PFSK-1 (cell line): ENCODE measurements at regions not wholly inside any gene's neighbourhood (a gene's known extent, or its start where the extent isn't known, plus 50 kb on each side); places are given as distances from the start of the nearest gene placed in this dataset.

Experiments used
- FOXP2 ChIP-seq: optimal IDR thresholded peaks from 2 replicates; pipeline ENCODE3; 2011; ENCODE audit warnings: borderline replicate concordance, control low read depth, inconsistent platforms; ENCODE audit not compliant: insufficient read depth; ENCODE audit errors: extremely low read length, extremely low read depth
- POLR2AphosphoS5 ChIP-seq: IDR thresholded peaks from 2 replicates; pipeline ENCODE4 v1.6.1; 2012; ENCODE audit warnings: low read depth, mild to moderate bottlenecking, control low read depth, low read length, moderate library complexity
- SIN3A ChIP-seq: IDR thresholded peaks from 2 replicates; pipeline ENCODE4 v1.6.1; 2012; ENCODE audit warnings: mild to moderate bottlenecking, low read length, moderate library complexity, borderline replicate concordance; ENCODE audit not compliant: insufficient read depth
- TAF1 ChIP-seq: IDR thresholded peaks from 2 replicates; pipeline ENCODE4 v1.6.1; 2012; ENCODE audit warnings: low read length, control low read depth, borderline replicate concordance; ENCODE audit not compliant: insufficient read depth
- TF ChIP-seq, protein P1 (sequence below), 2 experiments: IDR thresholded peaks; 2 replicates each; pipeline versions ENCODE4 v1.6.1 to v1.8.0; 2011 to 2012; ENCODE audit warnings: low read depth in 2 of 2, low read length in 2 of 2, control low read depth in 1 of 2, inconsistent platforms in 1 of 2, mild to moderate bottlenecking in 1 of 2, moderate library complexity in 1 of 2; ENCODE audit not compliant: insufficient read depth in 1 of 2

DNA sequence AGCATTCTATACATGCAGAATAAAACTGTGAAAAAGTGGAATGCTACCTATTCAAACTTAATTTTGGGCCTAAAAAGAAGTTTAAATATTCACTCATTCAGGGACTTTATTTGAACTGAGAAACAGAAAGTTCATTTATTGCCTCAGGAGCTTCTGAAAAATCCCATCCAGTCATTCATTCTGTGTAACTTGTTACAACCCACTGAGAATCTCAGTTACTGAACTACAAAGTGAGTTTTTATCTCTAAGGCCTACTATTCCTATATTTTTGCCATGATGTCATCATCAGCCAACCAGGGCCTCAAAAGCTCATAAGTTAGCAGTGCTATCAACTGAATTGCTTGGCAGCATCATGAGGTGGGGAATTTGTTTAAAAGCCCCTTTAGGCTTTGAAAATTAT lies 98.0 kb upstream of the BOC start:
- TF ChIP-seq POLR2AphosphoS5 (no peak), SIN3A (no peak), TAF1 (no peak), FOXP2 (no peak)
- TF ChIP-seq, protein P1, sequence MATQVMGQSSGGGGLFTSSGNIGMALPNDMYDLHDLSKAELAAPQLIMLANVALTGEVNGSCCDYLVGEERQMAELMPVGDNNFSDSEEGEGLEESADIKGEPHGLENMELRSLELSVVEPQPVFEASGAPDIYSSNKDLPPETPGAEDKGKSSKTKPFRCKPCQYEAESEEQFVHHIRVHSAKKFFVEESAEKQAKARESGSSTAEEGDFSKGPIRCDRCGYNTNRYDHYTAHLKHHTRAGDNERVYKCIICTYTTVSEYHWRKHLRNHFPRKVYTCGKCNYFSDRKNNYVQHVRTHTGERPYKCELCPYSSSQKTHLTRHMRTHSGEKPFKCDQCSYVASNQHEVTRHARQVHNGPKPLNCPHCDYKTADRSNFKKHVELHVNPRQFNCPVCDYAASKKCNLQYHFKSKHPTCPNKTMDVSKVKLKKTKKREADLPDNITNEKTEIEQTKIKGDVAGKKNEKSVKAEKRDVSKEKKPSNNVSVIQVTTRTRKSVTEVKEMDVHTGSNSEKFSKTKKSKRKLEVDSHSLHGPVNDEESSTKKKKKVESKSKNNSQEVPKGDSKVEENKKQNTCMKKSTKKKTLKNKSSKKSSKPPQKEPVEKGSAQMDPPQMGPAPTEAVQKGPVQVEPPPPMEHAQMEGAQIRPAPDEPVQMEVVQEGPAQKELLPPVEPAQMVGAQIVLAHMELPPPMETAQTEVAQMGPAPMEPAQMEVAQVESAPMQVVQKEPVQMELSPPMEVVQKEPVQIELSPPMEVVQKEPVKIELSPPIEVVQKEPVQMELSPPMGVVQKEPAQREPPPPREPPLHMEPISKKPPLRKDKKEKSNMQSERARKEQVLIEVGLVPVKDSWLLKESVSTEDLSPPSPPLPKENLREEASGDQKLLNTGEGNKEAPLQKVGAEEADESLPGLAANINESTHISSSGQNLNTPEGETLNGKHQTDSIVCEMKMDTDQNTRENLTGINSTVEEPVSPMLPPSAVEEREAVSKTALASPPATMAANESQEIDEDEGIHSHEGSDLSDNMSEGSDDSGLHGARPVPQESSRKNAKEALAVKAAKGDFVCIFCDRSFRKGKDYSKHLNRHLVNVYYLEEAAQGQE (IDR thresholded peaks at IDR 0.05; ENCODE audit: insufficient read depth in 1 of 2, low read depth in 2 of 2, low read length in 2 of 2): no peak

DNA sequence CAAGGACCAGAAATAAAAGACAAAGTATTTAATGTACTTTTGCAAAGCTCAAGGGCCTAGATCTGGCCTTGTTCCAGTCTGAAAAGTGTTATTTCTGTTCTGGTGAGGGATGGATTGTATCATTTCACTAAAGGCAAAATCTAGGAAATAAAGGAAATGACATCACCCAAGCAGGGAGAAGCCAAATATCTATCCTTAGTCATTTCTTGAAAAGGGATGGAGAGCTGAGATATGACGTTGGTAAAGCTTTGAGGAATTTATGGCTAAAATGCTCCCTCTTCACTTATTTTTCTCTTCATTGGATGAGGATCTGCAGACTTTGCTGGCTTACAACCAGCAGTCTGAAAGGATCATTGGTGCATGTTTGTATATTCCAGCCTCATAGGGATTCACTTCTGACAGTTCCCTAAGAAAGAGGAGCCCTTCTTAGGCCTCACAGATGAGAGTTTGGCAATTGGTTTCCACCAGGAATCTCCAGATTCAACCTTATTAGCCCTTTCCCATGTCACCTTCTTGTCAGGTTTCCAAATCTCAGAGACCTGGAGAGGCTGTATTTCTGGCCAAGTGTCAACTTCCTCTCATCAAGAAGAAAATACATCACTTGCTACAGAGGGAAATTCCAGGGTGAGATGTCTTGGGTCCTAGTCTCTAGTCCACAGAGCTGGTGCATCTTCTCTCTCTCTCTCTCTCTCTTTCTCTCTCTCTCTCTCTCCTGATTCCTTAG lies 93.7 kb upstream of the BOC start:
- TF ChIP-seq TAF1: no peak
- TF ChIP-seq, protein P1 (IDR thresholded peaks at IDR 0.05; ENCODE audit: insufficient read depth in 1 of 2, low read depth in 2 of 2, low read length in 2 of 2): no peak
- TF ChIP-seq SIN3A: no peak

DNA sequence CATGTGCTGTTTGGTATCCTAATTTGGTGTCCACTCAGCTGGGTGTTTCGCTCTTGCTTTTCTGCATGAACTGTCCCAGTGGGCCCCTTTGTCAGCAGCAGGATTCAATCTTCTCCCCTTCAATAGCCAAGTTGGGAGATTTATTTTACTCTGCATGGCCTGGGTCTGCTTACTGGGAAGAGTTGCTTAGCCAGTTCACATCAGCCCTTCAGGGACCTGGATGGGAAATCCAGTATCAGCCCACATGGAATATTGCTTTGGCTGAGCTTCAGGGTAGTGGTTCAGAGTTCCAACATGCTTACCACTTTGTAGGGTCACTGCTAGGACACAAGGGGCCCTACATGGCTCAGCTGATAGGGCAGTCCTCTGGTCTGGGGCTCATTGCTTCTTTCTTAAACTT lies 93.0 kb upstream of the BOC start:
- TF ChIP-seq SIN3A: no peak
- TF ChIP-seq POLR2AphosphoS5: no peak
- TF ChIP-seq FOXP2: no peak
- TF ChIP-seq, protein P1 (IDR thresholded peaks at IDR 0.05; ENCODE audit: insufficient read depth in 1 of 2, low read depth in 2 of 2, low read length in 2 of 2): no peak
- TF ChIP-seq TAF1: no peak

DNA sequence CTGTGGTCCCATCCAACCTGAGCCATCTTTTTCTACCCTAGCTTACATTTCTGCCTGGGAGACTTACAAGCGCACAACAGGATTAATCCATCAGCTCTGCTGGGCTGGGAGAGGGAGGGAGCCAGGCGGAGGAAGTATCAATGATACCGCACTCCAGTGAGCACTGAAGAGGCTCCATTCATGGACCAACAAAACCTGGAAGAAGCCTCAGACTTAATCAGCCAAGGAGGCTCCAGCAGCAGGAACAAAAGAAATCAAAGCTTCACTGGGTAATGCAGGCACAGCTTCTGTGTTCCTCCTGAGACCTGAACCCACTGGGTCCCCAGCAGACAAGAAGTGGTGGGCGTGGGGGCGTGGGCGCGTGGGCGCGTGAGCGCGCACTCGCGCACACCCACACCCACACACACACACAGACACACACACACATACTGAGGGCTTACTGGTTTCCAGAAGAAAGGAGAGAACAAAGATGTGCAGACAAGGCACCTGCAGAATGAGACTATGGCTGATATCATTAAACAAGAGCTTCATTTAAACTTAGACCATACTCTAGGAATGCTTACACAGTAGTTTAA lies 87.0 kb upstream of the BOC start:
- TF ChIP-seq, protein P1 (IDR thresholded peaks at IDR 0.05; ENCODE audit: insufficient read depth in 1 of 2, low read depth in 2 of 2, low read length in 2 of 2): no peak
- TF ChIP-seq POLR2AphosphoS5 (no peak), TAF1 (no peak), SIN3A (no peak), FOXP2 (no peak)

DNA sequence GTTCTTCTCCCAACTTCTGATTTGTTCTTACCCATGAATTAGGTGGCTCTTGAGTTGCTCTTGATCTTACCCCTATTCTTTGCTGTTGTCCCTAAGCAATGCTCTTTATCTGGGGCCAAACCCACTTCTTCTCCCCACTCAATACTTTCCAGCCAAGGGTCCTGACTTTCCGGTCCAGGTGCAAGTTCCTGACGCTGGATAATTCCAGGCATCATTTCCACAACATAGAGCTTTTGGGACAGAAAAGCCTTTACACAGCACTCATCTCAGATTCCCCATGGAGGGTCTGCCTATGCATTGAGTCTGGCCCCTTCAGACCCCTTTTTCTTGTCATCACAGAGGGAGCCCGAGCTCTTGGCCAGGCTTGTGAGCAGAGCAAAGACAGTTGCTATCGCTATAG lies 85.4 kb upstream of the BOC start:
- no peak for TF ChIP-seq SIN3A
- no peak for TF ChIP-seq POLR2AphosphoS5
- TF ChIP-seq FOXP2: no peak
- TF ChIP-seq, protein P1 (IDR thresholded peaks at IDR 0.05; ENCODE audit: insufficient read depth in 1 of 2, low read depth in 2 of 2, low read length in 2 of 2): no peak
- no peak for TF ChIP-seq TAF1
